ENCODE measurements at regions not wholly inside any gene's neighbourhood (a gene's known extent, or its start where the extent isn't known, plus 50 kb on each side); places are given as distances from the start of the nearest gene placed in this dataset.
"Not testable (repeated sequence)": the region's sequence is repeated elsewhere in the genome, so short reads cannot be mapped to it uniquely, and the experiment has no call there.

DNA sequence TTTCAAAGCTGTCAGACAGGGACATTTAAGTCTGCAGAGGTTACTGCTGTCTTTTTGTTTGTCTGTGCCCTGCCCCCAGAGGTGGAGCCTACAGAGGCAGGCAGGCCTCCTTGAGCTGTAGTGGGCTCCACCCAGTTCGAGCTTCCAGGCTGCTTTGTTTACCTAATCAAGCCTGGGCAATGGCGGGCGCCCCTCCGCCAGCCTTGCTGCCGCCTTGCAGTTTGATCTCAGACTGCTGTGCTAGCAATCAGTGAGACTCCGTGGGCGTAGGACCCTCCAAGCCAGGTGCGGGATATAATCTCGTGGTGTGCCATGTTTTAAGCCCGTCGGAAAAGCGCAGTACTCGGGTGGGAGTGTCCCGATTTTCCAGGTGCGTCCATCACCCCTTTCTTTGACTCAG, 919.2 kb upstream of the ARRDC3 start:
- WGBS (ENCODE audit: extremely low coverage, insufficient coverage, insufficient read length): no CpG with 5 or more reads among the region's 15 CpGs

DNA sequence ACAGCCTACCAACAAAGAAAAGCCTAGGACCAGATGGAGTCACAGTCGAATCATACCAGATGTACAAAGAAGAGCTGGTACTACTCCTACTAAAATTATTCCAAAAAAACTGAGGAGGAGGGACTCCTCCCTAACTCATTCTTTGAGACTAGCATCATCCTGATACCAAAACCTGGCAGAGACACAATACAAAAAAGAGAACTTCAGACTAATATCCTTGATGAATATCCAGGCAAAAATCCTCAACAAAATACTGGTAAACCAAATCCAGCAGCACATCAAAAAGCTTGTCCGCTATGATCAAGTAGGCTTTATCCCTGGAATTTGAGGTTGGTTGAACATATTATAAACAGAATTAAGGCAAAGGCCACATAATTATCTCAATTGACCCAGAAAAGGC, 900.4 kb upstream of the ARRDC3 start:
- no peaks in the 10 kb centered on the region for H3K4me1 ChIP-seq (ENCODE audit: control insufficient read depth in 1 of 2, insufficient read depth in 2 of 2, low read length in 2 of 2)
- H3K18ac ChIP-seq (ENCODE audit: low read length): no peak overlapping the region
- no peak overlapping the region for H3K27ac ChIP-seq (ENCODE audit: low read depth, low read length)
- no peak overlapping the region for H3K23ac ChIP-seq (ENCODE audit: low read length)
- no peaks in the 10 kb centered on the region for H3K36me3 ChIP-seq (ENCODE audit: control insufficient read depth in 1 of 2, insufficient read depth in 2 of 2, low read length in 2 of 2)
- no peak overlapping the region for H4K12ac ChIP-seq (ENCODE audit: low read depth, low read length)
- no peak overlapping the region for H3K4me3 ChIP-seq (ENCODE audit: low read depth, low read length)
- H3K27me3 ChIP-seq (ENCODE audit: insufficient read depth, low read length): no peaks in the 10 kb centered on the region
- no peak overlapping the region for H3K4ac ChIP-seq (ENCODE audit: low read depth, low read length)
- H3K4me2 ChIP-seq (ENCODE audit: low read length): no peak overlapping the region
- no peak overlapping the region for H3K14ac ChIP-seq (ENCODE audit: low read length)
- H2AK5ac ChIP-seq (ENCODE audit: low read length): no peak overlapping the region
- no peaks in the 10 kb centered on the region for H3K79me2 ChIP-seq (ENCODE audit: control insufficient read depth, insufficient read depth, low read length, poor library complexity)
- DNase-seq: no peak
- no CpG with 5 or more reads among the region's 2 CpGs for WGBS (ENCODE audit: extremely low coverage, insufficient coverage, insufficient read length)
- no peaks in the 10 kb centered on the region for H3K9me3 ChIP-seq (ENCODE audit: insufficient read depth, low read depth, low read length)
- no peak overlapping the region for H2BK5ac ChIP-seq (ENCODE audit: low read depth, low read length, poor library complexity)
- H4K8ac ChIP-seq (ENCODE audit: low read depth, low read length): no peak overlapping the region
- no peak overlapping the region for H3K9ac ChIP-seq (ENCODE audit: low read length)
- H2BK120ac ChIP-seq (ENCODE audit: insufficient read depth, low read length, poor library complexity): no peak overlapping the region
- H4K91ac ChIP-seq (ENCODE audit: low read depth, low read length): no peak overlapping the region
- no peak overlapping the region for H2BK12ac ChIP-seq (ENCODE audit: low read length)
- H2AFZ ChIP-seq (ENCODE audit: insufficient read depth, low read length, poor library complexity): no peak overlapping the region
- no peaks in the 10 kb centered on the region for H3K79me1 ChIP-seq (ENCODE audit: low read length)

More for the DNA sequence above, 919.2 kb upstream of the ARRDC3 start:
- not testable (repeated sequence) for H3K36me3 ChIP-seq (ENCODE audit: control insufficient read depth in 1 of 2, insufficient read depth in 2 of 2, low read length in 2 of 2); H3K9ac ChIP-seq (ENCODE audit: low read length); H3K79me2 ChIP-seq (ENCODE audit: control insufficient read depth, insufficient read depth, low read length, poor library complexity); H3K4ac ChIP-seq (ENCODE audit: low read depth, low read length); H3K4me3 ChIP-seq (ENCODE audit: low read depth, low read length); H2BK5ac ChIP-seq (ENCODE audit: low read depth, low read length, poor library complexity); H3K23ac ChIP-seq (ENCODE audit: low read length); H4K12ac ChIP-seq (ENCODE audit: low read depth, low read length); H3K14ac ChIP-seq (ENCODE audit: low read length); H4K91ac ChIP-seq (ENCODE audit: low read depth, low read length); H3K4me1 ChIP-seq (ENCODE audit: control insufficient read depth in 1 of 2, insufficient read depth in 2 of 2, low read length in 2 of 2); H2BK120ac ChIP-seq (ENCODE audit: insufficient read depth, low read length, poor library complexity); H3K18ac ChIP-seq (ENCODE audit: low read length); H3K4me2 ChIP-seq (ENCODE audit: low read length); H2AK5ac ChIP-seq (ENCODE audit: low read length); H3K27me3 ChIP-seq (ENCODE audit: insufficient read depth, low read length); H3K9me3 ChIP-seq (ENCODE audit: insufficient read depth, low read depth, low read length); H4K8ac ChIP-seq (ENCODE audit: low read depth, low read length); H3K79me1 ChIP-seq (ENCODE audit: low read length); H3K27ac ChIP-seq (ENCODE audit: low read depth, low read length); H2BK12ac ChIP-seq (ENCODE audit: low read length); DNase-seq; H2AFZ ChIP-seq (ENCODE audit: insufficient read depth, low read length, poor library complexity)

DNA sequence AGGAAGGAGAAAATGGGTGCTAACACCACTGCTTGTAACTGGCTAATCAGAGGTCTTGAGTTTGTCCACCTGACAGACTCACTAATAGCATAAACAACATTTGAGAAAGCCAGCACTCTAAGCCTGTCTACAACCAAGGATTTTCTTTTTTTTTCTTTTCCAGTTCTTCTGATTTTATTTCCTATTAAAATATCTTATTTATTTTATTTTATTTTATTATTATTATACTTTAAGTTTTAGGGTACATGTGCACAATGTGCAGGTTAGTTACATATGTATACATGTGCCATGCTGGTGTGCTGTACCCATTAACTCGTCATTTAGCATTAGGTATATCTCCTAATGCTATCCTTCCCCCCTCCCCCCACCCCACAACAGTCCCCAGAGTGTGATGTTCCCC, 888.6 kb upstream of the ARRDC3 start:
- H2AK5ac ChIP-seq (ENCODE audit: low read length); DNase-seq; H4K12ac ChIP-seq (ENCODE audit: low read depth, low read length); H4K91ac ChIP-seq (ENCODE audit: low read depth, low read length); H3K4me1 ChIP-seq (ENCODE audit: control insufficient read depth in 1 of 2, insufficient read depth in 2 of 2, low read length in 2 of 2); H3K27me3 ChIP-seq (ENCODE audit: insufficient read depth, low read length); H3K23ac ChIP-seq (ENCODE audit: low read length); H3K27ac ChIP-seq (ENCODE audit: low read depth, low read length); H3K79me1 ChIP-seq (ENCODE audit: low read length); H3K79me2 ChIP-seq (ENCODE audit: control insufficient read depth, insufficient read depth, low read length, poor library complexity); H4K8ac ChIP-seq (ENCODE audit: low read depth, low read length); H2BK12ac ChIP-seq (ENCODE audit: low read length); H3K18ac ChIP-seq (ENCODE audit: low read length); H3K14ac ChIP-seq (ENCODE audit: low read length); H3K4ac ChIP-seq (ENCODE audit: low read depth, low read length); H3K4me2 ChIP-seq (ENCODE audit: low read length); H2BK5ac ChIP-seq (ENCODE audit: low read depth, low read length, poor library complexity); H3K36me3 ChIP-seq (ENCODE audit: control insufficient read depth in 1 of 2, insufficient read depth in 2 of 2, low read length in 2 of 2); H3K9me3 ChIP-seq (ENCODE audit: insufficient read depth, low read depth, low read length); H3K4me3 ChIP-seq (ENCODE audit: low read depth, low read length); H2BK120ac ChIP-seq (ENCODE audit: insufficient read depth, low read length, poor library complexity); H2AFZ ChIP-seq (ENCODE audit: insufficient read depth, low read length, poor library complexity); H3K9ac ChIP-seq (ENCODE audit: low read length): not testable (repeated sequence)
- WGBS (ENCODE audit: extremely low coverage, insufficient coverage, insufficient read length): no CpG with 5 or more reads among the region's 1 CpG

DNA sequence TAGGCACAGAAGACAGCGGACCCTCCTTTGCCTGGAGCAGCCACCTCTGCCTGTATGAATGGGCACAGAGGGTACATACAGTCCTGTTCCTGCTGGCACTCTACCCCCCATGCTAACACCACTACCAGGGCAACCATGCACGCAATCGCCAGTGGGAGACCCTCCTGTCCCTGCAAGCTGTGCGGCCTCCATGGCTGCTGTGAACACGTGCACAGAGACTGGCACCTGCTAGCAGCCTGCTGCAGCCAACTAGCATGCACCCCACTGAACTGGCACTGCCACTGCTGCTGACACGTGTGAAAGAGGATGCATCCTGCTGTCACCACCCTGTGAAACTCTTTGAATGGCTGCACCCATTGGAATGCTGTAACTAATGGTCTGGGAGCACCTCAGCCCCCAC, 885.2 kb upstream of the ARRDC3 start:
- Histone ChIP-seq H2AFZ (ENCODE audit: insufficient read depth, low read length, poor library complexity) (no peak overlapping the region), H2BK12ac (ENCODE audit: low read length) (no peak overlapping the region), H2AK5ac (ENCODE audit: low read length) (no peak overlapping the region), H3K27ac (ENCODE audit: low read depth, low read length) (no peak overlapping the region), H3K9me3 (ENCODE audit: insufficient read depth, low read depth, low read length) (no peaks in the 10 kb centered on the region), H2BK5ac (ENCODE audit: low read depth, low read length, poor library complexity) (no peak overlapping the region), H3K18ac (ENCODE audit: low read length) (no peak overlapping the region), H2BK120ac (ENCODE audit: insufficient read depth, low read length, poor library complexity) (no peak overlapping the region), H3K4me1 (ENCODE audit: control insufficient read depth in 1 of 2, insufficient read depth in 2 of 2, low read length in 2 of 2) (no peaks in the 10 kb centered on the region), H3K4ac (ENCODE audit: low read depth, low read length) (no peak overlapping the region), H4K91ac (ENCODE audit: low read depth, low read length) (no peak overlapping the region), H3K36me3 (ENCODE audit: control insufficient read depth in 1 of 2, insufficient read depth in 2 of 2, low read length in 2 of 2) (no peaks in the 10 kb centered on the region), H3K27me3 (ENCODE audit: insufficient read depth, low read length) (no peaks in the 10 kb centered on the region), H3K4me2 (ENCODE audit: low read length) (no peak overlapping the region), H4K12ac (ENCODE audit: low read depth, low read length) (no peak overlapping the region), H3K79me2 (ENCODE audit: control insufficient read depth, insufficient read depth, low read length, poor library complexity) (no peaks in the 10 kb centered on the region), H3K14ac (ENCODE audit: low read length) (no peak overlapping the region), H3K4me3 (ENCODE audit: low read depth, low read length) (no peak overlapping the region), H3K9ac (ENCODE audit: low read length) (no peak overlapping the region), H3K79me1 (ENCODE audit: low read length) (no peaks in the 10 kb centered on the region), H3K23ac (ENCODE audit: low read length) (no peak overlapping the region), H4K8ac (ENCODE audit: low read depth, low read length) (no peak overlapping the region)
- no CpG with 5 or more reads among the region's 6 CpGs for WGBS (ENCODE audit: extremely low coverage, insufficient coverage, insufficient read length)
- DNase-seq: no peak
